Esophagus muscularis mucosa (tissue), 4 donors: ENCODE measurements at regions not wholly inside any gene's neighbourhood (a gene's known extent, or its start where the extent isn't known, plus 50 kb on each side); places are given as distances from the start of the nearest gene placed in this dataset.

Experiments used
- EP300 ChIP-seq: sonication (generic); formaldehyde crosslinking; IDR thresholded peaks from one replicate; pipeline ENCODE4 v1.6.1; 2017; ENCODE audit warnings: antibody characterized with exemption
- POLR2AphosphoS5 ChIP-seq, 2 donors: sonication (generic); formaldehyde crosslinking; IDR thresholded peaks; one replicate each; pipeline ENCODE4 v1.6.1; 2017; ENCODE audit warnings: antibody characterized with exemption in 2 of 2
- TF ChIP-seq, protein P1 (sequence below), 3 experiments: fragments of 200-600 bp in 2 of 3; fragments of 450-650 bp in 1 of 3; sonication (generic) in 2 of 3; IDR thresholded peaks; one replicate each; pipeline ENCODE4 v1.5.1; 2017 to 2019; ENCODE audit warnings: antibody characterized with exemption in 3 of 3, mild to moderate bottlenecking in 2 of 3, moderate library complexity in 1 of 3

DNA sequence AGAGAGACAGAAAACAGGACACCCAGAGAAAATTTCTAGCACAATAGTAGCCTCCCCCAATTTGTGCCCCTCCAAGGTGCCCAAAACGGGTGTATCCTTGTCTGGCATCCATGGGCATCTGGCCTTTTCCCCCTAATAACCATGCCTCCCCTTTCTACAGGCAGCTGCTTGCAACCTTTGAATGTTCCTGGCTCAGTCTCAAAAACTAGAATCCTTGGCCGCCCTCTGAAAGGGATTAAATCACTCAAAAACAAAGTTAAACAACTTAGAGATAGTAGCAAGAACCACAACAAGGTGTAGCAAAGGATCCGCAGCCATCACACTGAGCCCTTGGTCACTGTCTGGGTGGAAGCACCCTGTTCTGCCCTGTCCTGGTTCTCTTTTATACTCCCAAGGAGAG, 105.6 kb downstream of the MN1 start:
- TF ChIP-seq, protein P1, sequence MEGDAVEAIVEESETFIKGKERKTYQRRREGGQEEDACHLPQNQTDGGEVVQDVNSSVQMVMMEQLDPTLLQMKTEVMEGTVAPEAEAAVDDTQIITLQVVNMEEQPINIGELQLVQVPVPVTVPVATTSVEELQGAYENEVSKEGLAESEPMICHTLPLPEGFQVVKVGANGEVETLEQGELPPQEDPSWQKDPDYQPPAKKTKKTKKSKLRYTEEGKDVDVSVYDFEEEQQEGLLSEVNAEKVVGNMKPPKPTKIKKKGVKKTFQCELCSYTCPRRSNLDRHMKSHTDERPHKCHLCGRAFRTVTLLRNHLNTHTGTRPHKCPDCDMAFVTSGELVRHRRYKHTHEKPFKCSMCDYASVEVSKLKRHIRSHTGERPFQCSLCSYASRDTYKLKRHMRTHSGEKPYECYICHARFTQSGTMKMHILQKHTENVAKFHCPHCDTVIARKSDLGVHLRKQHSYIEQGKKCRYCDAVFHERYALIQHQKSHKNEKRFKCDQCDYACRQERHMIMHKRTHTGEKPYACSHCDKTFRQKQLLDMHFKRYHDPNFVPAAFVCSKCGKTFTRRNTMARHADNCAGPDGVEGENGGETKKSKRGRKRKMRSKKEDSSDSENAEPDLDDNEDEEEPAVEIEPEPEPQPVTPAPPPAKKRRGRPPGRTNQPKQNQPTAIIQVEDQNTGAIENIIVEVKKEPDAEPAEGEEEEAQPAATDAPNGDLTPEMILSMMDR (IDR thresholded peaks at IDR 0.05) = no peak
- TF ChIP-seq EP300 = no peak
- TF ChIP-seq POLR2AphosphoS5 (IDR thresholded peaks at IDR 0.05) = no peak
